Kidney glomerular epithelial cell (primary cell): ENCODE measurements at regions not wholly inside any gene's neighbourhood (a gene's known extent, or its start where the extent isn't known, plus 50 kb on each side); places are given as distances from the start of the nearest gene placed in this dataset.
A peak's percentile ranks its signal among the peaks of the same experiment; 100 is the strongest.
"Not testable (repeated sequence)": the region's sequence is repeated elsewhere in the genome, so short reads cannot be mapped to it uniquely, and the experiment has no call there.

Experiments used
- DNase-seq: peaks from one replicate; lab custom pipeline; 2025; lab: John Stamatoyannopoulos, UW

- no peak for DNase-seq
Measured at GRCh38 chr17:77821114-77821513, 137.4 kb upstream of the TNRC6C start.

- DNase-seq, result no peak
Measured at GRCh38 chr17:77822302-77823030, 136.0 kb upstream of the TNRC6C start.

GRCh38 chr17:77824102-77824779, 134.3 kb upstream of the TNRC6C start:
- DNase-seq, result no peak

GRCh38 chr17:77824780-77825280, 133.7 kb upstream of the TNRC6C start:
- no peak for DNase-seq

GRCh38 chr17:77825621-77826020, 132.9 kb upstream of the TNRC6C start:
- no peak for DNase-seq

- no peak for DNase-seq
Measured at GRCh38 chr17:77826132-77826873, 132.2 kb upstream of the TNRC6C start.

- no peak for DNase-seq
Measured at GRCh38 chr17:77827039-77827438, 131.5 kb upstream of the TNRC6C start.

- DNase-seq, result no peak
Measured at GRCh38 chr17:77827511-77827910, 131.0 kb upstream of the TNRC6C start.

- no peak for DNase-seq
Measured at GRCh38 chr17:77828749-77829539, 129.6 kb upstream of the TNRC6C start.

- DNase-seq, result peak; percentile 39
Measured at GRCh38 chr17:77829843-77830799, 128.4 kb upstream of the TNRC6C start.

GRCh38 chr17:77830816-77831473, 127.6 kb upstream of the TNRC6C start:
- DNase-seq, result no peak

- peak; percentile 67 for DNase-seq
Measured at GRCh38 chr17:77831474-77832179, 126.9 kb upstream of the TNRC6C start.

GRCh38 chr17:77832180-77832560, 126.3 kb upstream of the TNRC6C start:
- no peak for DNase-seq

GRCh38 chr17:77833769-77834168, 124.7 kb upstream of the TNRC6C start:
- DNase-seq, result no peak

- peak; percentile 67 for DNase-seq
Measured at GRCh38 chr17:77834170-77835115, 124.1 kb upstream of the TNRC6C start.

- DNase-seq, result peak; percentile 71
Measured at GRCh38 chr17:77836557-77837041, 121.9 kb upstream of the TNRC6C start.

GRCh38 chr17:77837072-77837471, 121.4 kb upstream of the TNRC6C start:
- not testable (repeated sequence) for DNase-seq

GRCh38 chr17:77837917-77838316, 120.6 kb upstream of the TNRC6C start:
- DNase-seq, result no peak
